Stomach (tissue), 8 donors: ENCODE measurements at regions not wholly inside any gene's neighbourhood (a gene's known extent, or its start where the extent isn't known, plus 50 kb on each side); places are given as distances from the start of the nearest gene placed in this dataset.

Experiments
- DNase-seq, 2 donors: peaks; one replicate each; pipeline versions ENCODE4 v3.0.0 to v3.0.0-alpha.2; 2013 to 2019
- H3K27ac ChIP-seq, 5 donors: fragments of 200-600 bp in 4 of 5; sonication (generic) in 4 of 5; one replicate each; pipeline ENCODE4 v1.5.1; 2013 to 2019; ENCODE audit warnings: mild to moderate bottlenecking in 1 of 5, moderate library complexity in 1 of 5
- H3K27me3 ChIP-seq, 3 donors: fragments of 200-600 bp; sonication (generic); one replicate each; pipeline ENCODE4 v1.5.1; 2017 to 2019; ENCODE audit warnings: mixed run types in 1 of 3
- H3K36me3 ChIP-seq, 4 donors: fragments of 200-600 bp; sonication (generic); 1 replicate in 3 of 4; 2 replicates in 1 of 4; pipeline ENCODE4 v1.5.1; 2016 to 2019
- H3K4me1 ChIP-seq, 4 donors: fragments of 200-600 bp; sonication (generic); one replicate each; pipeline ENCODE4 v1.5.1; 2016 to 2019
- H3K4me3 ChIP-seq, 4 donors: fragments of 200-600 bp; sonication (generic) in 3 of 4; one replicate each; pipeline ENCODE4 v1.5.1; 2016 to 2019; ENCODE audit warnings: mild to moderate bottlenecking in 1 of 4
- H3K9me3 ChIP-seq, 4 donors: fragments of 200-600 bp; sonication (generic); one replicate each; pipeline ENCODE4 v1.5.1; 2016 to 2019
- EP300 ChIP-seq: sonication (generic); formaldehyde crosslinking; IDR thresholded peaks from one replicate; pipeline ENCODE4 v1.6.1; 2017; ENCODE audit warnings: antibody characterized with exemption
- POLR2A ChIP-seq, 4 donors: fragments of 450-650 bp; IDR thresholded peaks; one replicate each; pipeline ENCODE4 v1.6.1; 2016; ENCODE audit warnings: antibody characterized with exemption in 4 of 4, control low read depth in 2 of 4, mild to moderate bottlenecking in 1 of 4, moderate library complexity in 1 of 4
- POLR2AphosphoS5 ChIP-seq, 3 donors: sonication (generic); formaldehyde crosslinking; IDR thresholded peaks; one replicate each; pipeline ENCODE4 v1.6.1; 2016; ENCODE audit warnings: antibody characterized with exemption in 3 of 3
- WGBS, 5 donors: extraction: QIAGEN DNeasy Blood & Tissue Kit in 3 of 5; methylation state at CpG; one replicate each; pipeline versions ENCODE4 v1.1.5 to v1.1.7; 2013 to 2018; 5-methylcytosine and 5-hydroxymethylcytosine counted together
- intact Hi-C: fragments of 100-400 bp; cut with DNase I; formaldehyde crosslinking; loops from one replicate; pipeline ENCODE4 v1.15.1; 2023; ENCODE audit warnings: low total_unique reads
- TF ChIP-seq, protein P1 (sequence below), 7 experiments: fragments of 450-650 bp in 4 of 7; fragments of 200-600 bp in 3 of 7; sonication (generic) in 3 of 7; IDR thresholded peaks; one replicate each; pipeline ENCODE4 v1.5.1; 2016 to 2019; ENCODE audit warnings: antibody characterized with exemption in 7 of 7, control low read depth in 2 of 7, mild to moderate bottlenecking in 1 of 7
- donor health status: healthy with polysubstance abuse.
- donor health status: Bipolar disorder and iron deficiency.
- donor health status: healthy.

DNA sequence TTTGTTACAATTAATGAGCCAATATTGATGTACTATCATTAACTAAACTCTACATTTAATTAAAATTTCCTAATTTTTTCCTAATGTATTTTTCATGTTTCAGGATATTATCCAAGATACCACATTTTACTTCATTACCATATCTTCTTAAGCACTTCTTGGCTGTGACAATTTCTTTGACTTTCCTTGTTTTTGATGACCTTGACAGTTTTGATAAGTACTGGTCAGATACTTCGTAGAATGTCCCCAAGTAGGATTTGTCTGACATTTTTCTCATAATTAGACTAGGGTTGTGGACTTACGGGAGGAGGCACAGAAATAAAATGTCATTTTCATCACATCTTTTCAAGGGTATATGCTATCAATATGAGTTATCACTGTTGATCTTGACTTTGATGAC lies 700.9 kb downstream of the BCL11B start:
- no peak overlapping the region for H3K27ac ChIP-seq
- intact Hi-C loops, result no loop called here
- no peak for TF ChIP-seq POLR2AphosphoS5 (IDR thresholded peaks at IDR 0.05)
- no peak for TF ChIP-seq POLR2A (IDR thresholded peaks at IDR 0.05)
- H3K4me1 ChIP-seq, result no peaks in the 10 kb centered on the region
- H3K4me3 ChIP-seq, result no peak overlapping the region
- H3K36me3 ChIP-seq, result no peaks in the 10 kb centered on the region
- WGBS, 5 donors, result 74 to 86% (median 79%) methylated on average over 2 of the region's 2 CpGs
- H3K9me3 ChIP-seq, result peaks cover 0 to 26% (median 2%) of the 10 kb centered on the region in 4 donors
- H3K27me3 ChIP-seq, result no peaks in the 10 kb centered on the region
- DNase-seq, result no peak

DNA sequence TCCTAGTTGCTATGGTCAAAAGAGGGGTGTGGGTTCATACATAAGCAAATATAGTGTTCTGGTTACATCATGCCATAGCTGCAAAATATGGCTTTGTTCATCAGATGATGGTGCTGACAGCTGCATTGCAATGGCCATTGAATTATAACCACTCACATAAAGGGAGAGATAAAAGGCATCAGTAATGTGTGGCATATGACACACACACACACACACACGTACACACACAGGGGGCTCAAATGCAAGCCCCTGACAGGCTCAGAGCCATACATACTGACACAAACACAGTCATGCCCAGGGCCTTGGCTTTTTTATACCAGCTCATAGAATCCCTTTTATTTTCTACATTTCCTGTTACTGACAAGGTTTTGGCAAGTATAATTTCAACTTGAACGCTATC lies 698.9 kb downstream of the BCL11B start:
- no peaks in the 10 kb centered on the region for H3K27me3 ChIP-seq
- H3K27ac ChIP-seq, result no peak overlapping the region
- peaks cover 0 to 26% (median 2%) of the 10 kb centered on the region in 4 donors for H3K9me3 ChIP-seq
- H3K36me3 ChIP-seq, result no peaks in the 10 kb centered on the region
- no peak for DNase-seq
- TF ChIP-seq POLR2AphosphoS5 (IDR thresholded peaks at IDR 0.05) (no peak), POLR2A (IDR thresholded peaks at IDR 0.05) (no peak), EP300 (no peak)
- TF ChIP-seq, protein P1, sequence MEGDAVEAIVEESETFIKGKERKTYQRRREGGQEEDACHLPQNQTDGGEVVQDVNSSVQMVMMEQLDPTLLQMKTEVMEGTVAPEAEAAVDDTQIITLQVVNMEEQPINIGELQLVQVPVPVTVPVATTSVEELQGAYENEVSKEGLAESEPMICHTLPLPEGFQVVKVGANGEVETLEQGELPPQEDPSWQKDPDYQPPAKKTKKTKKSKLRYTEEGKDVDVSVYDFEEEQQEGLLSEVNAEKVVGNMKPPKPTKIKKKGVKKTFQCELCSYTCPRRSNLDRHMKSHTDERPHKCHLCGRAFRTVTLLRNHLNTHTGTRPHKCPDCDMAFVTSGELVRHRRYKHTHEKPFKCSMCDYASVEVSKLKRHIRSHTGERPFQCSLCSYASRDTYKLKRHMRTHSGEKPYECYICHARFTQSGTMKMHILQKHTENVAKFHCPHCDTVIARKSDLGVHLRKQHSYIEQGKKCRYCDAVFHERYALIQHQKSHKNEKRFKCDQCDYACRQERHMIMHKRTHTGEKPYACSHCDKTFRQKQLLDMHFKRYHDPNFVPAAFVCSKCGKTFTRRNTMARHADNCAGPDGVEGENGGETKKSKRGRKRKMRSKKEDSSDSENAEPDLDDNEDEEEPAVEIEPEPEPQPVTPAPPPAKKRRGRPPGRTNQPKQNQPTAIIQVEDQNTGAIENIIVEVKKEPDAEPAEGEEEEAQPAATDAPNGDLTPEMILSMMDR (IDR thresholded peaks at IDR 0.05), result no peak
- 58 to 70% (median 64%) methylated on average over 2 of the region's 2 CpGs for WGBS, 5 donors
- H3K4me1 ChIP-seq, result no peaks in the 10 kb centered on the region
- no peak overlapping the region for H3K4me3 ChIP-seq
- intact Hi-C loops, result no loop called here

DNA sequence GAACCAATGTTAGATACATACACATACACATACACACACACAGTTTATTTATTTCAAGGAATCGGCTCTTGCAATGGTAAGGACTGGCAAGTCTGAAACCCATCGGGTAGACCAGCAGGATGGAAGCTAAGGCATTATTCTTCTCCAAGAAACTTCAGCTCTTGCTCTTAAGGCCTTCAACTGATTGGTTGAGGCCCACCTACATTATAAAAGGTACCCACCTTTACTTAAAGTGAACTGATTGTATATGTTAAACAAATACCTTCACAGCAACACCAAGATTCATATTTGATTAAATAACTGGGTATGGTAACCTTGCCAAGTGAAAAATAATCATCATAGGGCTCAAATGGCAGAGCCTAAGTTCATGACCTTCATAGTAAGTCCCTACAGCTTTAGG lies 695.5 kb downstream of the BCL11B start:
- Histone ChIP-seq H3K4me3 (no peak overlapping the region), H3K4me1 (no peaks in the 10 kb centered on the region), H3K27me3 (peaks cover 0 to 5% (median 0%) of the 10 kb centered on the region in 3 donors), H3K9me3 (peaks cover 0 to 21% (median 2%) of the 10 kb centered on the region in 4 donors), H3K27ac (no peak overlapping the region), H3K36me3 (no peaks in the 10 kb centered on the region)
- intact Hi-C loops, result no loop called here
- 83 to 93% (median 92%) methylated on average over 2 of the region's 2 CpGs for WGBS, 5 donors
- TF ChIP-seq, protein P1 (IDR thresholded peaks at IDR 0.05), result no peak
- TF ChIP-seq EP300 (no peak), POLR2AphosphoS5 (IDR thresholded peaks at IDR 0.05) (no peak), POLR2A (IDR thresholded peaks at IDR 0.05) (no peak)
- no peak for DNase-seq

DNA sequence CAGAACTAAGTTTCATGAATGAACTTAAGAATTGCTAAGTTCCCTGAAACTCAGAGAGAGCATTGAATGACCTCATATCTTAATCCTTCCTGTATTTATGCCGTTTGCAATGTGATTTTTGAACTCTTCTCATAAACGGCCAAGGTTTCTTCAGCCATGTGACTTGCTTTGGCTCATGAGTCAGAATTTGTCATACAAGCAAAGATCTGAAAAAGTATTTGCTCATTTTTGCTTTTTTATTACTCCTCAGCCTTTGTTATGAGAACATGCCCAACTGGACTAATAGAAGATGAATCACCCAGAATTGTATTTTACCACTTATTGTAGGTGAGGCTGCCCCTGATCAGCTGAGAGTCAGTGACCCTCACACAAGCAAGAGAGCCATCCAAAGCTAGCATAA lies 693.8 kb downstream of the BCL11B start:
- no peaks in the 10 kb centered on the region for H3K4me1 ChIP-seq
- 26 to 54% (median 38%) methylated on average over 2 of the region's 2 CpGs for WGBS, 5 donors

DNA sequence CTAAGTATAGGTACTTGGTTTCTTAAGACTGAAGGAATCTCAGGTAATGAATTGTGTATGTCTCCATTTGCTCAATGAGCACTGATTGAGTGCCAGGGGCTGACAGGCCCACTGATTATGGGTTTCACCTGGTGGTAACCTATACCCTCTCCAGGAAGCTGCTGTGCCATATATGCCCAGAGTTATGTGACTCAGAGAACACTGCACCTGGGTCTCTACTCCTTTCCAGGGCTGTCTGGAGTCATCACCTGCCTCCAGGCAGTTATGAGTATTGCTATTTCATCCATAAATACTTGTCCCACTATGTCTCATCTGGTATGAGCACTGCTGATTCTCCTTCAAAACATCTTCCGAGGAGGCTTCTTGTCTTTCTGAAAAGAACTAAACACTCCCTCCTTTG lies 692.9 kb downstream of the BCL11B start:
- TF ChIP-seq POLR2AphosphoS5 (IDR thresholded peaks at IDR 0.05) (no peak), EP300 (no peak), POLR2A (IDR thresholded peaks at IDR 0.05) (no peak)
- TF ChIP-seq, protein P1 (IDR thresholded peaks at IDR 0.05), result no peak
- Histone ChIP-seq H3K4me3 (no peak overlapping the region), H3K27me3 (peaks cover 0 to 5% (median 0%) of the 10 kb centered on the region in 3 donors), H3K36me3 (no peaks in the 10 kb centered on the region), H3K9me3 (no peaks in the 10 kb centered on the region), H3K27ac (no peak overlapping the region), H3K4me1 (no peaks in the 10 kb centered on the region)
- WGBS, 5 donors, result 83 to 97% (median 89%) methylated on average over 1 of the region's 1 CpG
- intact Hi-C loops, result no loop called here
- DNase-seq, result no peak

More for the DNA sequence above, 693.8 kb downstream of the BCL11B start:
- Histone ChIP-seq H3K36me3 (no peaks in the 10 kb centered on the region), H3K9me3 (peaks cover 0 to 6% (median 0%) of the 10 kb centered on the region in 4 donors), H3K27me3 (peaks cover 0 to 5% (median 0%) of the 10 kb centered on the region in 3 donors), H3K4me3 (no peak overlapping the region), H3K27ac (no peak overlapping the region)
- no peak for DNase-seq
- TF ChIP-seq EP300 (no peak), POLR2AphosphoS5 (IDR thresholded peaks at IDR 0.05) (no peak), POLR2A (IDR thresholded peaks at IDR 0.05) (no peak)
- TF ChIP-seq, protein P1 (IDR thresholded peaks at IDR 0.05), result no peak
- intact Hi-C loops, result no loop called here
